Uterus (tissue), 3 donors: ENCODE measurements at regions not wholly inside any gene's neighbourhood (a gene's known extent, or its start where the extent isn't known, plus 50 kb on each side); places are given as distances from the start of the nearest gene placed in this dataset.

Experiments
- DNase-seq, 2 donors: peaks; one replicate each; pipeline ENCODE4 v3.0.0-alpha.2; 2019 to 2020
- H3K27ac ChIP-seq, 2 donors: fragments of 200-600 bp; sonication (generic); 1 replicate in 1 of 2; 2 replicates in 1 of 2; pipeline ENCODE4 v1.5.1; 2016 to 2018
- H3K27me3 ChIP-seq, 2 donors: fragments of 200-600 bp; sonication (generic); one replicate each; pipeline ENCODE4 v1.5.1; 2018 to 2019; ENCODE audit warnings: control low read depth in 1 of 2
- H3K36me3 ChIP-seq, 2 donors: fragments of 200-600 bp; sonication (generic); one replicate each; pipeline ENCODE4 v1.5.1; 2019; ENCODE audit warnings: control low read depth in 1 of 2
- H3K4me1 ChIP-seq, 2 donors: fragments of 200-600 bp; sonication (generic); one replicate each; pipeline ENCODE4 v1.5.1; 2018 to 2019; ENCODE audit warnings: control low read depth in 1 of 2
- H3K4me3 ChIP-seq, 2 donors: fragments of 200-600 bp; sonication (generic); 1 replicate in 1 of 2; 2 replicates in 1 of 2; pipeline ENCODE4 v1.5.1; 2018 to 2019; ENCODE audit warnings: mild to moderate bottlenecking in 1 of 2
- H3K9me3 ChIP-seq, 2 donors: fragments of 200-600 bp; sonication (generic); one replicate each; pipeline ENCODE4 v1.5.1; 2019; ENCODE audit warnings: control low read depth in 1 of 2
- CTCF ChIP-seq, 4 experiments: fragments of 200-600 bp in 2 of 4; fragments of 450-650 bp in 2 of 4; sonication (generic) in 2 of 4; IDR thresholded peaks; one replicate each; pipeline ENCODE4 v1.5.1; 2016 to 2019; ENCODE audit warnings: antibody characterized with exemption in 4 of 4, mild to moderate bottlenecking in 2 of 4, moderate library complexity in 1 of 4
- POLR2A ChIP-seq, 2 donors: fragments of 450-650 bp; IDR thresholded peaks; one replicate each; pipeline ENCODE4 v1.6.1; 2016; ENCODE audit warnings: antibody characterized with exemption in 2 of 2, mild to moderate bottlenecking in 1 of 2, moderate library complexity in 1 of 2
- intact Hi-C: fragments of 100-400 bp; cut with DNase I; formaldehyde crosslinking; loops from one replicate; pipeline ENCODE4 v1.15.1; 2023; ENCODE audit warnings: low total_unique reads
- donor health status: DM: yes; HTN: yes; CAD: no.

- H3K27me3 ChIP-seq: no peaks in the 10 kb centered on the region
- TF ChIP-seq CTCF (IDR thresholded peaks at IDR 0.05) (no peak), POLR2A (IDR thresholded peaks at IDR 0.05) (no peak)
- DNase-seq: no peak
- no peaks in the 10 kb centered on the region for H3K4me1 ChIP-seq
- H3K4me3 ChIP-seq: no peak overlapping the region
- H3K27ac ChIP-seq: no peak overlapping the region
- intact Hi-C loops: no loop called here
- no peaks in the 10 kb centered on the region for H3K36me3 ChIP-seq
- H3K9me3 ChIP-seq: no peaks in the 10 kb centered on the region
Observed at GRCh38 chr21:23463365-23463764, 2143.9 kb downstream of the MRPL39 start.

- H3K4me3 ChIP-seq: no peak overlapping the region
- intact Hi-C loops: no loop called here
- DNase-seq: no peak
- no peaks in the 10 kb centered on the region for H3K27me3 ChIP-seq
- TF ChIP-seq POLR2A (IDR thresholded peaks at IDR 0.05) (no peak), CTCF (IDR thresholded peaks at IDR 0.05) (no peak)
- H3K27ac ChIP-seq: no peak overlapping the region
- H3K9me3 ChIP-seq: no peaks in the 10 kb centered on the region
- no peaks in the 10 kb centered on the region for H3K4me1 ChIP-seq
- no peaks in the 10 kb centered on the region for H3K36me3 ChIP-seq
Observed at GRCh38 chr21:23455676-23456075, 2151.6 kb downstream of the MRPL39 start.

- TF ChIP-seq POLR2A (IDR thresholded peaks at IDR 0.05) (no peak), CTCF (IDR thresholded peaks at IDR 0.05) (no peak)
- Histone ChIP-seq H3K4me3 (no peak overlapping the region), H3K27ac (no peak overlapping the region), H3K4me1 (no peaks in the 10 kb centered on the region), H3K27me3 (no peaks in the 10 kb centered on the region), H3K9me3 (no peaks in the 10 kb centered on the region), H3K36me3 (no peaks in the 10 kb centered on the region)
- no peak for DNase-seq
- intact Hi-C loops: no loop called here
Observed at GRCh38 chr21:23452384-23453083, 2154.7 kb downstream of the MRPL39 start.

- H3K4me1 ChIP-seq: no peaks in the 10 kb centered on the region
- no peak overlapping the region for H3K4me3 ChIP-seq
- intact Hi-C loops: no loop called here
- no peak for TF ChIP-seq POLR2A (IDR thresholded peaks at IDR 0.05)
- TF ChIP-seq CTCF (IDR thresholded peaks at IDR 0.05): no peak
- no peak for DNase-seq
- H3K9me3 ChIP-seq: no peaks in the 10 kb centered on the region
- no peaks in the 10 kb centered on the region for H3K36me3 ChIP-seq
- no peaks in the 10 kb centered on the region for H3K27me3 ChIP-seq
- no peak overlapping the region for H3K27ac ChIP-seq
Observed at GRCh38 chr21:23445307-23445706, 2162.0 kb downstream of the MRPL39 start.

GRCh38 chr21:23438081-23438480 is 2169.2 kb downstream of the MRPL39 start:
- H3K27me3 ChIP-seq: no peaks in the 10 kb centered on the region
- TF ChIP-seq CTCF (IDR thresholded peaks at IDR 0.05) (no peak), POLR2A (IDR thresholded peaks at IDR 0.05) (no peak)
- H3K27ac ChIP-seq: no peak overlapping the region
- no peak overlapping the region for H3K4me3 ChIP-seq
- intact Hi-C loops: no loop called here
- no peaks in the 10 kb centered on the region for H3K36me3 ChIP-seq
- no peaks in the 10 kb centered on the region for H3K4me1 ChIP-seq
- DNase-seq: no peak
- H3K9me3 ChIP-seq: no peaks in the 10 kb centered on the region
